NCI-H345 treated with DMSO at 0.1 percent for 48 hours (cell line): ENCODE measurements at regions not wholly inside any gene's neighbourhood (a gene's known extent, or its start where the extent isn't known, plus 50 kb on each side); places are given as distances from the start of the nearest gene placed in this dataset.
A peak's percentile ranks its signal among the peaks of the same experiment; 100 is the strongest.
"Not testable (repeated sequence)": the region's sequence is repeated elsewhere in the genome, so short reads cannot be mapped to it uniquely, and the experiment has no call there.

Experiments used
- DNase-seq: peaks from one replicate; lab custom pipeline; 2025; ENCODE audit not compliant: unreplicated experiment; lab: John Stamatoyannopoulos, UW

GRCh38 chr1:148279002-148279542 is 127.0 kb upstream of the NBPF11 start:
- DNase-seq: not testable (repeated sequence)

- not testable (repeated sequence) for DNase-seq
Measured at GRCh38 chr1:148277865-148278279, 125.8 kb upstream of the NBPF11 start.

- not testable (repeated sequence) for DNase-seq
Measured at GRCh38 chr1:148267066-148267465, 115.0 kb upstream of the NBPF11 start.

GRCh38 chr1:148264374-148265276 is 112.5 kb upstream of the NBPF11 start:
- no peak for DNase-seq

GRCh38 chr1:148263906-148264255 is 111.8 kb upstream of the NBPF11 start:
- peak; percentile 90 for DNase-seq

- DNase-seq: peak; percentile 96
Measured at GRCh38 chr1:148263128-148263905, 111.2 kb upstream of the NBPF11 start.

- DNase-seq: not testable (repeated sequence)
Measured at GRCh38 chr1:148261684-148262083, 109.6 kb upstream of the NBPF11 start.

- not testable (repeated sequence) for DNase-seq
Measured at GRCh38 chr1:148257886-148258285, 105.8 kb upstream of the NBPF11 start.

- not testable (repeated sequence) for DNase-seq
Measured at GRCh38 chr1:148254611-148255429, 102.7 kb upstream of the NBPF11 start.

GRCh38 chr1:148253808-148254207 is 101.7 kb upstream of the NBPF11 start:
- DNase-seq: not testable (repeated sequence)

GRCh38 chr1:148248798-148249197 is 96.7 kb upstream of the NBPF11 start:
- not testable (repeated sequence) for DNase-seq

- not testable (repeated sequence) for DNase-seq
Measured at GRCh38 chr1:148246258-148246861, 94.3 kb upstream of the NBPF11 start.

- not testable (repeated sequence) for DNase-seq
Measured at GRCh38 chr1:148245843-148246242, 93.8 kb upstream of the NBPF11 start.

GRCh38 chr1:148245443-148245842 is 93.4 kb upstream of the NBPF11 start:
- not testable (repeated sequence) for DNase-seq

- not testable (repeated sequence) for DNase-seq
Measured at GRCh38 chr1:148233250-148233649, 81.2 kb upstream of the NBPF11 start.

GRCh38 chr1:148228846-148229245 is 76.8 kb upstream of the NBPF11 start:
- DNase-seq: not testable (repeated sequence)

- DNase-seq: not testable (repeated sequence)
Measured at GRCh38 chr1:148222399-148223159, 70.5 kb upstream of the NBPF11 start.

- not testable (repeated sequence) for DNase-seq
Measured at GRCh38 chr1:148221593-148221992, 69.5 kb upstream of the NBPF11 start.

- DNase-seq: not testable (repeated sequence)
Measured at GRCh38 chr1:148219229-148219628, 67.1 kb upstream of the NBPF11 start.
